Activated T-cell treated with anti-CD3 and anti-CD28 coated beads for 24 hours (primary cell): ENCODE measurements at regions not wholly inside any gene's neighbourhood (a gene's known extent, or its start where the extent isn't known, plus 50 kb on each side); places are given as distances from the start of the nearest gene placed in this dataset.

Experiments
- DNase-seq: peaks from one replicate; pipeline ENCODE4 v3.0.0-alpha.2; 2020; ENCODE audit warnings: low read depth

- DNase-seq: no peak
Observed at GRCh38 chr9:94159069-94159939, 75.0 kb downstream of the PTPDC1 start.

- DNase-seq: no peak
Observed at GRCh38 chr9:94160594-94161501, 76.6 kb downstream of the PTPDC1 start.

- DNase-seq: no peak
Observed at GRCh38 chr9:94161673-94162072, 77.4 kb downstream of the PTPDC1 start.

GRCh38 chr9:94164806-94165549 is 80.7 kb downstream of the PTPDC1 start:
- no peak for DNase-seq

GRCh38 chr9:94165592-94166235 is 81.5 kb downstream of the PTPDC1 start:
- peak; percentile 96 for DNase-seq

GRCh38 chr9:94166236-94166975 is 82.1 kb downstream of the PTPDC1 start:
- peak; percentile 95 for DNase-seq

GRCh38 chr9:94166976-94167346 is 82.7 kb downstream of the PTPDC1 start:
- no peak for DNase-seq

GRCh38 chr9:94167376-94167890 is 83.2 kb downstream of the PTPDC1 start:
- DNase-seq: no peak

GRCh38 chr9:94168203-94169000 is 84.1 kb downstream of the PTPDC1 start:
- no peak for DNase-seq

GRCh38 chr9:94169968-94170367 is 85.7 kb downstream of the PTPDC1 start:
- no peak for DNase-seq

- no peak for DNase-seq
Observed at GRCh38 chr9:94173632-94174031, 85.5 kb upstream of the ZNF169 start.

- no peak for DNase-seq
Observed at GRCh38 chr9:94174164-94174563, 84.9 kb upstream of the ZNF169 start.

- DNase-seq: no peak
Observed at GRCh38 chr9:94175669-94176068, 83.4 kb upstream of the ZNF169 start.

- DNase-seq: no peak
Observed at GRCh38 chr9:94176608-94177007, 82.5 kb upstream of the ZNF169 start.

GRCh38 chr9:94178927-94179326 is 80.2 kb upstream of the ZNF169 start:
- no peak for DNase-seq

- no peak for DNase-seq
Observed at GRCh38 chr9:94181408-94182181, 77.5 kb upstream of the ZNF169 start.

- DNase-seq: no peak
Observed at GRCh38 chr9:94182532-94182931, 76.6 kb upstream of the ZNF169 start.

- no peak for DNase-seq
Observed at GRCh38 chr9:94183240-94183999, 75.7 kb upstream of the ZNF169 start.
